Fibroblast of the aortic adventitia (primary cell): ENCODE measurements at regions not wholly inside any gene's neighbourhood (a gene's known extent, or its start where the extent isn't known, plus 50 kb on each side); places are given as distances from the start of the nearest gene placed in this dataset.

Source experiments
- DNase-seq: peaks from one replicate; pipeline ENCODE4 v3.0.0-alpha.2; 2010; ENCODE audit warnings: low read depth
- H3K4me3 ChIP-seq: 2 replicates; pipeline ENCODE4 v1.5.1; 2011; ENCODE audit warnings: low read depth, mild to moderate bottlenecking, control low read depth, low read length, moderate library complexity
- CTCF ChIP-seq: IDR thresholded peaks from 2 replicates; pipeline ENCODE4 v1.5.1; 2011; ENCODE audit warnings: mild to moderate bottlenecking, low read length, control low read depth, inconsistent platforms; ENCODE audit not compliant: insufficient read depth

GRCh38 chr11:32018672-32019071 lies 72.2 kb upstream of the RCN1 start:
- no peak for DNase-seq
- H3K4me3 ChIP-seq, result no peak overlapping the region
- TF ChIP-seq CTCF, result no peak

GRCh38 chr11:32016111-32016510 lies 74.8 kb upstream of the RCN1 start:
- no peak overlapping the region for H3K4me3 ChIP-seq
- TF ChIP-seq CTCF, result no peak
- DNase-seq, result no peak

- H3K4me3 ChIP-seq, result no peak overlapping the region
- no peak for DNase-seq
- no peak for TF ChIP-seq CTCF
Measured at GRCh38 chr11:32015427-32015826, 75.4 kb upstream of the RCN1 start.

GRCh38 chr11:32013603-32014002 lies 77.3 kb upstream of the RCN1 start:
- no peak for TF ChIP-seq CTCF
- no peak for DNase-seq
- no peak overlapping the region for H3K4me3 ChIP-seq

GRCh38 chr11:32012049-32012448 lies 78.8 kb upstream of the RCN1 start:
- no peak overlapping the region for H3K4me3 ChIP-seq
- no peak for DNase-seq

GRCh38 chr11:32008880-32009551 lies 81.9 kb upstream of the RCN1 start:
- TF ChIP-seq CTCF, result no peak
- no peak overlapping the region for H3K4me3 ChIP-seq
- no peak for DNase-seq

More at GRCh38 chr11:32012049-32012448, 78.8 kb upstream of the RCN1 start:
- no peak for TF ChIP-seq CTCF
